Mucosa of rectum (tissue), 2 donors: ENCODE measurements at regions not wholly inside any gene's neighbourhood (a gene's known extent, or its start where the extent isn't known, plus 50 kb on each side); places are given as distances from the start of the nearest gene placed in this dataset.

Experiments used
- H3K27ac ChIP-seq, 2 donors: one replicate each; pipeline ENCODE4 v1.7.0; 2013; ENCODE audit warnings: inconsistent platforms in 2 of 2, low read depth in 2 of 2, low read length in 2 of 2
- H3K27me3 ChIP-seq, 2 donors: one replicate each; pipeline ENCODE4 v1.7.0; 2013; ENCODE audit warnings: low read length in 2 of 2; ENCODE audit not compliant: control insufficient read depth in 2 of 2, insufficient read depth in 2 of 2
- H3K36me3 ChIP-seq, 2 donors: one replicate each; pipeline ENCODE4 v1.7.0; 2013; ENCODE audit warnings: low read length in 2 of 2; ENCODE audit not compliant: control insufficient read depth in 2 of 2, insufficient read depth in 2 of 2
- H3K4me1 ChIP-seq, 2 donors: one replicate each; pipeline ENCODE4 v1.7.0; 2013; ENCODE audit warnings: low read length in 2 of 2, mild to moderate bottlenecking in 1 of 2; ENCODE audit not compliant: control insufficient read depth in 2 of 2, insufficient read depth in 2 of 2
- H3K4me3 ChIP-seq, 2 donors: one replicate each; pipeline ENCODE4 v1.7.0; 2013; ENCODE audit warnings: low read length in 2 of 2
- H3K9ac ChIP-seq, 2 donors: one replicate each; pipeline ENCODE4 v1.7.0; 2013; ENCODE audit warnings: low read length in 2 of 2, low read depth in 1 of 2, mild to moderate bottlenecking in 1 of 2
- H3K9me3 ChIP-seq, 2 donors: one replicate each; pipeline ENCODE4 v1.7.0; 2013; ENCODE audit warnings: low read length in 2 of 2; ENCODE audit not compliant: control insufficient read depth in 2 of 2
- donor health status: healthy.
- donor health status: Normal muscosa, but diverticular disease.

DNA sequence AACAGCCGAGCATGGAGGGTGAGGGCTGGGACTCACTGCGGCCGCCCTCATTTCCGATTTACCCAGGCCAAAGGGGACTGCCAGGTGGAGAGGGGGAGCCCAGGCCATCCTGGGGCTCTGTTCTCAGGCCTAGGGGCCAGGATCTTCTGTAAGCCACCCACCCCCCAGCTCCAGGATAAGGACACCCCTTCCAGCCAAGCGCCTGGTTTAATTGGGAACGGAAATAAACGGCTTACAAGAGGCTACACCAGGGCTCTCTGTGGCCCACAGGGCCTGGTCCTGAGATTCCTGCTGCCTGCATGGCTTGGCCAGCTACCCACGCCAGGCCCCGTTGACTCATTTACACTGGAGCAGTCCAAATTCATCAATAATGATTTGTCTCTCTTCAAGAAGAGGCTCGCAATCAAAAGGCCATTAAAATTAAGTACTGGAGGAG, 68.1 kb upstream of the TOP1 start:
- Histone ChIP-seq H3K27me3 (no peaks in the 10 kb centered on the region), H3K4me1 (peaks cover 0 to 3% of the 10 kb centered on the region in 2 donors), H3K27ac (no peak overlapping the region), H3K9me3 (no peaks in the 10 kb centered on the region), H3K36me3 (no peaks in the 10 kb centered on the region), H3K4me3 (no peak overlapping the region), H3K9ac (no peak overlapping the region)

DNA sequence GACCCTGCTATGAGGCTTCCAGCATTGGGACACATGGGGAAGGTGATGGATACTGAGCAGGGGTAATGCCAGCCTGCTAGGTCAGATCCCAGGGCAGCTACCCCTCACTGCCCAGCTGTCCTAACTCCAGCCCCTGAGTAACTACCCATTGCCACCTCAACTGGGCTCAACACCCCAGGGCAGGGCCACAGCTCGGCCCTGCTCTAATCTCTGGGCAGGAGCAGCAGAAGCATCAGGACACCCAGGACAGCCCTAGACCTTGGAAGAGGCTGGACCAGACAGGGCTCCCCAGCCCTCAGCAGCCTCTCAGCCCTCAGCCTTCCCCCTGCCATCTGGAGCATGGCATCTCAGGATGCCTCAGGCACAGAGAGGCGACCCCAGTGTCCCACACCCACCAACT, 67.4 kb upstream of the TOP1 start:
- no peak overlapping the region for H3K9ac ChIP-seq
- H3K9me3 ChIP-seq, result no peaks in the 10 kb centered on the region
- no peaks in the 10 kb centered on the region for H3K36me3 ChIP-seq
- H3K27me3 ChIP-seq, result no peaks in the 10 kb centered on the region
- no peak overlapping the region for H3K27ac ChIP-seq
- H3K4me1 ChIP-seq, result peaks cover 0 to 3% of the 10 kb centered on the region in 2 donors
- H3K4me3 ChIP-seq, result no peak overlapping the region

DNA sequence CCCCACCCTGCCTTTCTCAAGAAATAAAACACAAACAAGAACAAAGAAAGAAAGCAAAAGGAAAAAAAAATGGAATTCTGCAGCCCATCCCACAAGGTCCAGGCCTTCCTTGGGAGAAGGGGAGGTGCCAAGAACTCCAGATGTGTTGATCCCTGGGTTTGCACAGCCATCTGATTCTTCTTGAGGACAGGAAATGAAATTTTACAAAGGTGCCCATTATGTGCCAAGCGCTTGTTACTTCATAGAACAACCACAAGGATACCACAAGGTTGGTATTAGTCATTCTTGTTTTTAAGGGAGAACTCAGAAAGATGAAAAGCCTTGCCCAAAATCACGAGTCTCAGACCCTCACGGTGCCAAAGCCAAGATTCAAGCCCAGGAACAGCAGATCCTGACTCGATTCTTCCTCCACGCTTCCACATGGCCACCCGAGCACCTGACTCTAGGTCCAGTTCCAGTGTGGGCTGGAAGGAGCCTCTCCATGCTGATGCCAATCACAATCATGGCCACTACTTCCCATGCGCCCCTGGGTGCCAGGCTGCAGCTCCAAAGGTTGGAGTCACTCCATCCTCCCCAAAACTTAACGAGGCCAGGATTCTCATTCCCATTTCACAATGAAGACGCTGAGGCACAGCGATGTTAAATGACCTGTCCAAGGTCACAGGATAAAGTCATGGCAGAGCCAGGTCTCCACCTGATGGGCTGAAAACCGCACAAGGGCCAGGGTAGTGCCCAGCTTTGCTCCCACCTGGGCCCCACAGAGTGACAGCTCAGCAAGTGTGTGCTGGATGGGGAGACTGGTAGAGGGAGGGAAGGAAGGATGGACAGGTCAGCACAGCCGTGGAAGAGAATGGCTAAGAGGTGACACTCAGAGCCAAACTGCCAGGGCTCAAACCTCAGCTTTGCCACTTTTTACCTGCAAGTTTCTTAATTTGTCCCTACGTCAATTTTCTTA, 66.7 kb upstream of the TOP1 start:
- Histone ChIP-seq H3K9ac (no peak overlapping the region), H3K4me1 (peaks cover 0 to 3% of the 10 kb centered on the region in 2 donors), H3K4me3 (no peak overlapping the region), H3K36me3 (no peaks in the 10 kb centered on the region), H3K27ac (no peak overlapping the region), H3K27me3 (no peaks in the 10 kb centered on the region), H3K9me3 (no peaks in the 10 kb centered on the region)

DNA sequence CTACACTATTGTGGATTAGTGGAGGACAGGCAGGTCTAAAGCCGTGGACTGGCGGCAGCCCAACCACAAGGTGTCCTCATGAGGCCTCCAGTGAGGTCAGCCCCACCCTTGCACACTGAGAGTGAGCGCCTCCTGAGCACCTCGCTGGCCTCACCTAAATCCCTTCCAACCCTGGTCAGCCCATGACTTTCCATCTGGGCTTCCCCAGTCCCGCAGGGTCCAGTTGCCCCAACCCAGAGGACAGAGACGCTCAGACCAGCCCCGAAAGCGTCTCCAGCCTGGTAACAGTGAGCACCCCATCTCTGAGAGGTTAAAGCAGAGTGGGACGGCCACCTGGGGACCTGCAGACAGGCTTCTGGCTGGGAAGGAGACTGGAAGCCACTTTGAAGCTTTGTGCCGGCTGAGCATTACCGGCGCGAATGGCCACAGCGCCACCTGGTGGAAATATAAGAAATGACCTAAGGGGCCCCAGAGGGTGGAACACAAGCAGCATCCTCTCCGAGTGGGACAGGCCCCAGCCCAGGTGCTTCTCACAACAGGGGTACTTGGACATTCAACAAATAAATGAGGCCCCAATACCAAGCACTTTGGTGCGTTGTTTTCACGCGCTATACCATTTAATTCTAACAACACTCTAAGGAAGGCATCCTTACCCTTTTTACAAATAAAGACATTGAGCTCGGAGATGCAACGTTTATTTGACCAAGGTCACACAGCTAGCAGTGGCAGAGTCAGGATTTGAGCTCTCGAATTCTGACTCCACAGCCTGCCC, 65.7 kb upstream of the TOP1 start:
- Histone ChIP-seq H3K36me3 (no peaks in the 10 kb centered on the region), H3K9ac (no peak overlapping the region), H3K4me1 (peaks cover 0 to 3% of the 10 kb centered on the region in 2 donors), H3K27me3 (no peaks in the 10 kb centered on the region), H3K27ac (no peak overlapping the region), H3K9me3 (no peaks in the 10 kb centered on the region), H3K4me3 (no peak overlapping the region)

DNA sequence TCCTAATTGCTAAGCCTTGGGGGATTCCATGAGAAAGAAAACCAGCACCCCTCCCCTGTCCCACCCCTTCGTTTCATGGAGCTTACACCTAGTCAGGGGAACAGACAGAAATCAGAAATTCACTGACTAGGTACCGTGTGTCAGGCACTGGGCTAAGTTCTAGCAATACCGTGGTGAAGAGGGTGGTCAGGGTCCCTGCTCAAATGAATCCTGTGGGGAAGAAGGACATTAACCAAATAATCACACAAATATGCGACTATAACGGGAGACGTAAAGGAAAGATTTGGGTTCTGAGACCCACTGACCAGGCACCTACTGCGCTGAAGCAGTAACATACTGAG, 65.1 kb upstream of the TOP1 start:
- Histone ChIP-seq H3K27me3 (no peaks in the 10 kb centered on the region), H3K36me3 (no peaks in the 10 kb centered on the region), H3K4me3 (no peak overlapping the region), H3K9ac (no peak overlapping the region), H3K4me1 (peaks cover 0 to 3% of the 10 kb centered on the region in 2 donors), H3K27ac (no peak overlapping the region), H3K9me3 (no peaks in the 10 kb centered on the region)

DNA sequence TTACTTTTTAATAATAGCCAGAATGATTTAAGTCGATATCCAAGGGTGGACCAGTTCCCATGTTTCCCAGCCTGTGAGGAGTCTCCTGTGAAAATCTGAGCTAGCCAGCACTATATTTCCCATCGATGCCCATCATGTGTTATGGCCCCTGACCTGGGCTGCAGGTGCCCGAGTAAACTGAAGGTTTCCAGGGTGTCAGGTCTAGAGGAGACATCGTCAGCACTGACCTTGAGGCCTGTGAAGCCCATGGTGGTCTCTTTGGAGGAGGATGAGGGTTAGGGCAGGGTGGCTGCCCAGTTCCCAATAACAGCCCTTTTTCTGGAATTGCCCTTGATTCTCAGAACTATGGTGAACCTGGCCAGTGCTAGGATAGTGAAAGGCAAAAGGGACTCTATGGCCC, 63.0 kb upstream of the TOP1 start:
- Histone ChIP-seq H3K4me3 (no peak overlapping the region), H3K4me1 (peaks cover 3% of the 10 kb centered on the region in 2 donors), H3K36me3 (no peaks in the 10 kb centered on the region), H3K9ac (no peak overlapping the region), H3K27me3 (no peaks in the 10 kb centered on the region), H3K9me3 (no peaks in the 10 kb centered on the region), H3K27ac (no peak overlapping the region)

DNA sequence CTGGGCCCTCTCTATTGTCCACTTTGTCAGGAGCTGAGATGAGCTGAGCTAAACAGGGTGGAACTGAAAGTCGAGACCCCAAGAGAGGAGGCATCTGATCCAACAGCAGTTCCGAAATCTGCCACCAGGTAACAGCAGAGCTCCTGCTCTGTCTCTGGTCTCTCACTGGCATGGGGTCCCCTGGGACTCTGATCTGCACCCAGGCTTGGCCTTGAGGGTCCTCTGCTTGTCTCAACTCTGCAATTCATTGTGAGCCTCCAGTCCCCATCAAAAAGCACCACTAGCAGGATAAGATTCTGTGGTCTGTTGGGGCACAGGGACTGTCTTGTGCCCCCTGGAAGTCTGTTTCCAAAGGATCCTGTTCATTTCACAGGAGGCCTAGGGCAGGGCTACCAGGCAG, 62.5 kb upstream of the TOP1 start:
- Histone ChIP-seq H3K36me3 (no peaks in the 10 kb centered on the region), H3K27ac (no peak overlapping the region), H3K9me3 (no peaks in the 10 kb centered on the region), H3K4me1 (peaks cover 3% of the 10 kb centered on the region in 2 donors), H3K27me3 (no peaks in the 10 kb centered on the region), H3K9ac (no peak overlapping the region), H3K4me3 (no peak overlapping the region)

DNA sequence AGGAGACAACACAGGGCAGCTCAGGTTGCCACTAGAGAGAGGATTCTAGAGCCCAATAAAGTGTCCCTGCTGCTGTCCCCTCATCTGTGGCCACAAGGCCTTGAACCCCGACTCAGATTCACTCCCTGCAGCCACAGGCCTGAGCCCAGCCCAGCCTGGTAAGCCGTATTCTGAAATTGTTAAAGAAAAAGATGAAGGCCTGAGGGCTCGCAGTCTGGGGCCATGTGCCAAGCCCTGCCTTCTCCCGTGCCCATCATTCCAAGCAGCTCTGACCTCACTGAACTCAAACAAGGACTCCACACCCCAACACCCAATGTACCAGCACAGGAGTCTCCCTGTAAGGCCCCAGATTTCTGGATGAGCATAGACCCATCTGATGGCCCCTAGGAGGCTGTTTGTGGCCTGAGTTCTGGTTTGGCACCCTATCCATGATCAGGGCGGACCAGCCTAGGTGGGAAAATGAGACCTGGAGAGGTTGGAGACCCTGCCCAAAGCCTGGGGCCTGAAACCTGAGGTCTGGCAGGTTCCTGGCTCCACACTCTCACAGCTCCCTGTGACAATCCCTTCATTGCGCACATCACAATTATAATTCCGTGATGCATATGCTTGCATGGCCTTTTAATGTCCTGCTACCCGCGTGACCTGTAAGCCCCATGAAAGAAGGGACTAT, 62.0 kb upstream of the TOP1 start:
- Histone ChIP-seq H3K9me3 (no peaks in the 10 kb centered on the region), H3K9ac (no peak overlapping the region), H3K27ac (no peak overlapping the region), H3K27me3 (no peaks in the 10 kb centered on the region), H3K4me3 (no peak overlapping the region), H3K4me1 (peaks cover 3% of the 10 kb centered on the region in 2 donors), H3K36me3 (no peaks in the 10 kb centered on the region)

DNA sequence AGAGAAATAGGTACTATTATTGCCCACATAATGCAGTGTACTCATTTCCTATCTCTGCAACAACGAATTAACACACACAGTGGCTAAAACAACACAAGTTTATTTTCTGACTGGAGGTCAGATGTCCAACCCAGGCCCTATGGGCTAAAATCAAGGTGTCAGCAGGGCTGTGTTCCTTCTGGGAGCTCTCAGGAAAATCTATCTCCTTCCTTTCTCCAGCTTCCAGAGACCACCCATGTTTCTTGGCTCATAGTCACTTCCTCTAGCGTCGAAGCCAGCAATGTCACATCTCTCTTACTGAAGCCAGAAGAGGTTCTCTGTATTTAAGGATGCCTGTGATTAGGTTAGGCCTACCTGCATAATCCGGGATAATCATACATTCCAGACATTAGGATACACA, 60.9 kb upstream of the TOP1 start:
- no peaks in the 10 kb centered on the region for H3K27me3 ChIP-seq
- H3K36me3 ChIP-seq, result no peaks in the 10 kb centered on the region
- no peaks in the 10 kb centered on the region for H3K9me3 ChIP-seq
- no peak overlapping the region for H3K4me3 ChIP-seq
- H3K9ac ChIP-seq, result no peak overlapping the region
- peaks cover 3% of the 10 kb centered on the region in 2 donors for H3K4me1 ChIP-seq
- no peak overlapping the region for H3K27ac ChIP-seq
